H1 (cell line): ENCODE measurements at regions not wholly inside any gene's neighbourhood (a gene's known extent, or its start where the extent isn't known, plus 50 kb on each side); places are given as distances from the start of the nearest gene placed in this dataset.

Experiments
- CTCF ChIA-PET: fragments of 300-600 bp; sonication (Branson Sonifier 250); formaldehyde crosslinking; loops from one replicate; lab custom pipeline; 2021; ENCODE audit not compliant: partially characterized antibody; lab: Charles Lee
- POLR2A ChIA-PET: fragments of 300-600 bp; sonication (Branson Sonifier 250); formaldehyde crosslinking; loops from one replicate; lab custom pipeline; 2021; ENCODE audit warnings: inconsistent platforms; ENCODE audit not compliant: partially characterized antibody; lab: Charles Lee
- DNase-seq, 2 experiments: peaks; one replicate each; pipeline versions ENCODE4 v3.0.0 to v3.0.0-alpha.2; 2010 to 2022; ENCODE audit warnings: low spot score in 2 of 2, low read depth in 1 of 2, mixed read lengths in 1 of 2
- FAIRE-seq: peaks from 2 replicates; lab custom pipeline; 2011; peaks lifted over from hg19 to GRCh38; lab: Jason Lieb, UNC
- H2AFZ ChIP-seq: 2 replicates; pipeline ENCODE4 v1.8.1; 2012; ENCODE audit warnings: low read length, inconsistent platforms
- H2AK5ac ChIP-seq: 2 replicates; pipeline ENCODE4 v1.6.1; 2013; ENCODE audit warnings: low read depth, low read length
- H2BK120ac ChIP-seq: replicated peaks from 2 replicates; pipeline ENCODE3; 2013; ENCODE audit warnings: low read depth, low read length, inconsistent platforms
- H2BK12ac ChIP-seq: 2 replicates; pipeline ENCODE4 v1.6.1; 2013; ENCODE audit warnings: low read depth, low read length
- H2BK15ac ChIP-seq: 2 replicates; pipeline ENCODE4 v1.6.1; 2013; ENCODE audit warnings: low read length
- H2BK20ac ChIP-seq: 2 replicates; pipeline ENCODE4 v1.6.1; 2013; ENCODE audit warnings: low read length
- H2BK5ac ChIP-seq: 2 replicates; pipeline ENCODE4 v1.6.1; 2013; ENCODE audit warnings: low read depth, low read length
- H3K14ac ChIP-seq: 2 replicates; pipeline ENCODE4 v1.6.1; 2013; ENCODE audit warnings: inconsistent platforms; ENCODE audit not compliant: insufficient read length
- H3K18ac ChIP-seq: 2 replicates; pipeline ENCODE4 v1.6.1; 2013; ENCODE audit warnings: low read length; ENCODE audit errors: extremely low read depth
- H3K23ac ChIP-seq: 2 replicates; pipeline ENCODE4 v1.6.1; 2013; ENCODE audit warnings: inconsistent platforms; ENCODE audit not compliant: insufficient read length
- H3K23me2 ChIP-seq: 2 replicates; pipeline ENCODE4 v1.6.1; 2013; ENCODE audit warnings: low read depth, low read length
- H3K27ac ChIP-seq: 2 replicates; pipeline ENCODE4 v1.6.1; 2011; ENCODE audit warnings: low read depth, low read length, inconsistent platforms
- H3K27me3 ChIP-seq, 4 experiments: replicated peaks in 1 of 4; 1 replicate in 1 of 4; 2 replicates in 3 of 4; pipeline versions ENCODE4 v1.6.1 to v1.8.1; 2011 to 2013; ENCODE audit warnings: low read length in 3 of 4, mild to moderate bottlenecking in 3 of 4, inconsistent platforms in 2 of 4, mixed read lengths in 2 of 4, moderate library complexity in 1 of 4; ENCODE audit not compliant: control insufficient read depth in 3 of 4, insufficient read depth in 3 of 4; ENCODE audit errors: extremely low read depth in 1 of 4
- H3K36me3 ChIP-seq, 4 experiments: 2 replicates each; pipeline versions ENCODE4 v1.6.1 to v1.8.1; 2011 to 2013; ENCODE audit warnings: mild to moderate bottlenecking in 4 of 4, low read length in 3 of 4, moderate library complexity in 2 of 4, control low read depth in 1 of 4, inconsistent platforms in 1 of 4; ENCODE audit not compliant: insufficient read depth in 4 of 4, control insufficient read depth in 2 of 4
- H3K4ac ChIP-seq: replicated peaks from 2 replicates; pipeline ENCODE3; 2013; ENCODE audit warnings: low read length, low read depth, mixed read lengths, inconsistent platforms; ENCODE audit not compliant: insufficient read length
- H3K4me1 ChIP-seq, 4 experiments: replicated peaks in 1 of 4; 1 replicate in 1 of 4; 2 replicates in 3 of 4; pipeline versions ENCODE4 v1.6.1 to v1.8.1; 2011 to 2013; ENCODE audit warnings: low read length in 3 of 4, inconsistent platforms in 2 of 4, mixed read lengths in 1 of 4; ENCODE audit not compliant: insufficient read depth in 4 of 4, control insufficient read depth in 3 of 4
- H3K4me2 ChIP-seq, 2 experiments: 2 replicates each; pipeline versions ENCODE4 v1.6.1 to v1.8.1; 2011 to 2013; ENCODE audit warnings: low read depth in 2 of 2, low read length in 2 of 2, control low read depth in 1 of 2, inconsistent platforms in 1 of 2, mild to moderate bottlenecking in 1 of 2; ENCODE audit not compliant: insufficient read depth in 1 of 2
- H3K4me3 ChIP-seq, 4 experiments: fragments of 200-600, 300-600 bp in 1 of 4; sonication (generic), shearing (Covaris generic), sonication (Bioruptor Twin) in 1 of 4; 2 replicates each; pipeline versions ENCODE4 v1.5.1 to v1.8.1; 2011 to 2016; ENCODE audit warnings: low read length in 4 of 4, low read depth in 3 of 4, control low read depth in 2 of 4, inconsistent platforms in 2 of 4, mild to moderate bottlenecking in 2 of 4, mixed read lengths in 1 of 4, moderate library complexity in 1 of 4; ENCODE audit not compliant: insufficient read depth in 2 of 4; ENCODE audit errors: extremely low read depth in 1 of 4
- H3K56ac ChIP-seq: replicated peaks from 2 replicates; pipeline ENCODE3; 2013; ENCODE audit warnings: low read depth, mild to moderate bottlenecking, mixed read lengths, low read length, inconsistent platforms; ENCODE audit not compliant: insufficient read length
- H3K79me1 ChIP-seq: 2 replicates; pipeline ENCODE4 v1.6.1; 2013; ENCODE audit warnings: low read depth, low read length, control low read depth
- H3K79me2 ChIP-seq, 2 experiments: 2 replicates each; pipeline versions ENCODE4 v1.6.1 to v1.8.1; 2012 to 2013; ENCODE audit warnings: low read length in 2 of 2, mild to moderate bottlenecking in 2 of 2, inconsistent platforms in 1 of 2; ENCODE audit not compliant: insufficient read depth in 2 of 2, control insufficient read depth in 1 of 2
- H3K9ac ChIP-seq, 4 experiments: replicated peaks in 1 of 4; 1 replicate in 1 of 4; 2 replicates in 3 of 4; pipeline versions ENCODE4 v1.6.1 to v1.8.1; 2011 to 2013; ENCODE audit warnings: low read depth in 3 of 4, low read length in 3 of 4, control low read depth in 2 of 4, mild to moderate bottlenecking in 2 of 4, moderate library complexity in 2 of 4, inconsistent platforms in 1 of 4; ENCODE audit errors: extremely low read depth in 1 of 4
- H3K9me3 ChIP-seq, 2 experiments: 2 replicates each; pipeline versions ENCODE4 v1.6.1 to v1.8.1; 2012 to 2013; ENCODE audit warnings: mild to moderate bottlenecking in 2 of 2, moderate library complexity in 2 of 2, control low read depth in 1 of 2, inconsistent platforms in 1 of 2, low read depth in 1 of 2, low read length in 1 of 2, mixed read lengths in 1 of 2; ENCODE audit not compliant: insufficient read depth in 2 of 2
- H4K20me1 ChIP-seq, 2 experiments: replicated peaks in 1 of 2; 2 replicates each; pipeline versions ENCODE3 to v1.8.1; 2011 to 2013; ENCODE audit warnings: inconsistent platforms in 2 of 2, low read length in 2 of 2, mild to moderate bottlenecking in 1 of 2; ENCODE audit not compliant: insufficient read depth in 2 of 2, control insufficient read depth in 1 of 2
- H4K5ac ChIP-seq: 2 replicates; pipeline ENCODE4 v1.6.1; 2013; ENCODE audit warnings: low read length, low read depth, mixed read lengths, inconsistent platforms; ENCODE audit not compliant: insufficient read length
- H4K8ac ChIP-seq: 2 replicates; pipeline ENCODE4 v1.8.0; 2013; ENCODE audit warnings: mild to moderate bottlenecking, moderate library complexity, low read length, inconsistent platforms; ENCODE audit not compliant: insufficient read depth; ENCODE audit errors: extremely low read depth
- H4K91ac ChIP-seq: replicated peaks from 2 replicates; pipeline ENCODE3; 2013; ENCODE audit warnings: low read length, mixed read lengths, inconsistent platforms; ENCODE audit not compliant: insufficient read length
- ATF3 ChIP-seq: IDR thresholded peaks from 2 replicates; pipeline ENCODE4 v1.6.1; 2011; ENCODE audit warnings: low read depth, mild to moderate bottlenecking, low read length; ENCODE audit not compliant: insufficient read depth
- BACH1 ChIP-seq: IDR thresholded peaks from 2 replicates; pipeline ENCODE4 v1.6.1; 2012; ENCODE audit warnings: low read length, improper control_type of control experiment
- CTCF ChIP-seq, 3 experiments: IDR thresholded peaks; 1 replicate in 2 of 3; 2 replicates in 1 of 3; pipeline versions ENCODE4 v1.5.1 to v1.6.1; 2011; ENCODE audit warnings: low read length in 3 of 3, mild to moderate bottlenecking in 3 of 3, inconsistent platforms in 2 of 3, low read depth in 1 of 3, moderate library complexity in 1 of 3; ENCODE audit not compliant: insufficient read depth in 1 of 3; ENCODE audit errors: control extremely low read depth in 1 of 3
- E2F6 ChIP-seq: IDR thresholded peaks from 2 replicates; pipeline ENCODE4 v1.6.1; 2012; ENCODE audit warnings: inconsistent platforms
- HDAC2 ChIP-seq, 2 experiments: fragments of 300-600 bp in 1 of 2; sonication (generic) in 1 of 2; IDR thresholded peaks; 2 replicates each; pipeline ENCODE4 v1.6.1; 2011 to 2012; ENCODE audit warnings: low read depth in 2 of 2, low read length in 2 of 2, mild to moderate bottlenecking in 2 of 2, moderate library complexity in 2 of 2, borderline replicate concordance in 1 of 2, inconsistent platforms in 1 of 2
- RBBP5 ChIP-seq: IDR thresholded peaks from 2 replicates; pipeline ENCODE4 v1.7.1; 2012; ENCODE audit warnings: low read depth, mild to moderate bottlenecking, inconsistent platforms, low read length, moderate library complexity, borderline replicate concordance
- SIRT6 ChIP-seq: IDR thresholded peaks from one replicate; pipeline ENCODE4 v1.7.1; 2012; ENCODE audit warnings: low read length, inconsistent platforms
- TBP ChIP-seq: IDR thresholded peaks from 2 replicates; pipeline ENCODE4 v1.6.1; 2011; ENCODE audit warnings: low read depth, low read length, improper control_type of control experiment
- USF2 ChIP-seq: IDR thresholded peaks from 2 replicates; pipeline ENCODE4 v1.6.1; 2011; ENCODE audit warnings: low read length, improper control_type of control experiment
- WGBS, 2 experiments: shearing (Covaris generic) in 1 of 2; methylation state at CpG; one replicate each; pipeline versions ENCODE4 v1.1.6 to v1.1.7; 2013 to 2015; ENCODE audit warnings: low lambda C conversion rate in 2 of 2, mixed read lengths in 2 of 2, inconsistent platforms in 1 of 2, low coverage in 1 of 2, missing lambda C conversion rate in 1 of 2; ENCODE audit not compliant: insufficient replicate concordance in 2 of 2, insufficient coverage in 1 of 2, insufficient read length in 1 of 2; ENCODE audit errors: extremely low coverage in 1 of 2, missing lambda C conversion rate in 1 of 2; 5-methylcytosine and 5-hydroxymethylcytosine counted together

- H2AK5ac ChIP-seq = no peak overlapping the region
- H3K9me3 ChIP-seq = no peaks in the 10 kb centered on the region
- H4K8ac ChIP-seq = no peak overlapping the region
- no peak overlapping the region for H2BK15ac ChIP-seq
- no peak overlapping the region for H3K14ac ChIP-seq
- no peak overlapping the region for H3K18ac ChIP-seq
- H3K36me3 ChIP-seq = no peaks in the 10 kb centered on the region
- H3K27me3 ChIP-seq = no peaks in the 10 kb centered on the region
- no peak overlapping the region for H3K4me3 ChIP-seq
- no peak overlapping the region for H2BK5ac ChIP-seq
- H4K20me1 ChIP-seq = no peaks in the 10 kb centered on the region
- H3K23ac ChIP-seq = no peak overlapping the region
- H4K91ac ChIP-seq = no peak overlapping the region
- no peaks in the 10 kb centered on the region; a peak in 1 of 7 replicates for H3K4me1 ChIP-seq
- no peak overlapping the region for H3K56ac ChIP-seq
- WGBS, 2 experiments = 91% methylated on average over 1 of the region's 1 CpG; no CpG with 5 or more reads in 1 of the 2 experiments
- no peak overlapping the region for H4K5ac ChIP-seq
- no peak overlapping the region for H3K4ac ChIP-seq
- no peaks in the 10 kb centered on the region for H3K79me1 ChIP-seq
- H3K9ac ChIP-seq = no peak overlapping the region
- no peak for DNase-seq
- H3K23me2 ChIP-seq = no peaks in the 10 kb centered on the region
- H3K79me2 ChIP-seq = no peaks in the 10 kb centered on the region
- no peak overlapping the region for H3K4me2 ChIP-seq
- no peak overlapping the region for H2BK120ac ChIP-seq
- no peak overlapping the region for H2BK20ac ChIP-seq
- POLR2A ChIA-PET = no interaction called here
- FAIRE-seq = no peak
- no peak overlapping the region for H2BK12ac ChIP-seq
- CTCF ChIA-PET = interaction anchor here (0.6 to 2.3 kb wide), 7 partner anchors 9 to 258 kb away, joined by 3 to 11 read pairs (median 3); no protein-coding TSS in a partner anchor
- no peak overlapping the region for H3K27ac ChIP-seq
- H2AFZ ChIP-seq = no peak overlapping the region; the same call in 1 of the 2 replicates
- TF ChIP-seq HDAC2 (IDR thresholded peaks at IDR 0.05; ENCODE audit: borderline replicate concordance in 1 of 2, low read depth in 2 of 2, low read length in 2 of 2) = no peak
- TF ChIP-seq SIRT6 = no peak
- TF ChIP-seq TBP = no peak
- TF ChIP-seq ATF3 = no peak
- no peak for TF ChIP-seq RBBP5
- TF ChIP-seq E2F6 = no peak
- TF ChIP-seq USF2 = no peak
- TF ChIP-seq BACH1 = no peak
- TF ChIP-seq CTCF (IDR thresholded peaks at IDR 0.05; ENCODE audit: control extremely low read depth in 1 of 3, insufficient read depth in 1 of 3, low read depth in 1 of 3, low read length in 3 of 3) = no peak
Observed at GRCh38 chr15:85298941-85299340, 81.5 kb upstream of the AKAP13 start.
